Smooth muscle cell of the brain vasculature (primary cell): ENCODE measurements at regions not wholly inside any gene's neighbourhood (a gene's known extent, or its start where the extent isn't known, plus 50 kb on each side); places are given as distances from the start of the nearest gene placed in this dataset.
"Not testable (repeated sequence)": the region's sequence is repeated elsewhere in the genome, so short reads cannot be mapped to it uniquely, and the experiment has no call there.

ENCODE experiments used
- DNase-seq: peaks from one replicate; pipeline ENCODE4 v3.0.0-alpha.2; 2012; ENCODE audit warnings: low read depth, low spot score

DNA sequence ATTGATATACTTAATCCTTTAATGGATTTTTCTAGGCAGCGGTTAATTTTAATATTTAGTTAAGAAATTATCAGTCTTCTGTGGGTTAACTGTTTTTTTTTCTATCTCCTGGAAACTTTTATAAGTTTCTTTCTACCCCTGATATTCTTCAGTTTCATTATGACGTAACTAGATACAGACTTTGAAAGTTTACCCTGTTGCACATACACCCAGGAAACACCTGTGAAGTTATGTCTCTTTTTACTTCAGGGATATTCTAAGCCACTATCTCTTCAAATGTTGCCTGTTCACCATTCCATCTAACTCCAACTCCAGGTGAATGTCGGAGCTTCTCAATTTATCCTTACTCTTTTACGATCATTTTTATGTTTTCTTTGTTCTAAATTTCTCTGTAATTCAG lies 329.0 kb downstream of the ICE1 start:
- DNase-seq, result no peak

DNA sequence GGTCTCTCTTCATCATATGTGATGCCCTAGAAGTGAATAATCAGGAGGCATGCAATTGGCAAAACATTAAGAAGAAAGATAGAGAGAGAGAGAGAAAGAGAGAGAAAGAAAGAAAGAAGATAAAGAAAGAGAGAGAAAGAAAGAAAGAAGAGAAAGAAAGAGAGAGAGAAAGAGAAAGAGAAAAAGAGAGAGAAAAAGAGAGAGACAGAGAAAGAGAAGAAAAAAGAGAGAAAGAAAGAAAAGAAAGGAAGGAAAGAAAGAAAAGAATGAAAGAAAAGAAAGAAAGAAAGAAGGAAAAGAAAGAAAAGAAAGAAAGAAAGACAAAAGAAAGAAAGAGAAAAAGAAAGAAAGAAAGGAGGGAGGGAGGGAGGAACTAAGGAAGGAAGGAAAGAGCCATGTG lies 318.9 kb downstream of the ICE1 start:
- no peak for DNase-seq

DNA sequence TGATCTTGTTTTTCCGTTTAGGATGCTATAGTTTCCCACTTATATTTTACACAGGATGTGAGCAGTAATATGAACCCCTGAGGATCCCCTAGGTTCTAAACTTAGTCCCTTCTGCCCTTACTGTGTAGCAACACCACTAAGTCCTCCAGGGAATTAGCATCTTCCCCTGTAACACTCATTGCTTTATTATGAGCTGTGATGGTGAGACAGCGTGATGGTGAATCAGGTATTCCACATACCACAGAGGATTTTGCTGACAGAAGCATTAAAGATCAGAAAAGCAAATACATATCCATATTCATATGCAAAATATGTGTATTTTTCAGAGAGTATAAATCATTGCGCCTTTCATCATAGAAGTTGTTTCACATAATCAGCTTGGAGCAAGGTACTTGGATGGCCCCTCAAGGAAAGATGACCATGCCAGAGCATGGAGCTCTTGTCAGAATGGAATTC lies 317.0 kb downstream of the ICE1 start:
- no peak for DNase-seq

DNA sequence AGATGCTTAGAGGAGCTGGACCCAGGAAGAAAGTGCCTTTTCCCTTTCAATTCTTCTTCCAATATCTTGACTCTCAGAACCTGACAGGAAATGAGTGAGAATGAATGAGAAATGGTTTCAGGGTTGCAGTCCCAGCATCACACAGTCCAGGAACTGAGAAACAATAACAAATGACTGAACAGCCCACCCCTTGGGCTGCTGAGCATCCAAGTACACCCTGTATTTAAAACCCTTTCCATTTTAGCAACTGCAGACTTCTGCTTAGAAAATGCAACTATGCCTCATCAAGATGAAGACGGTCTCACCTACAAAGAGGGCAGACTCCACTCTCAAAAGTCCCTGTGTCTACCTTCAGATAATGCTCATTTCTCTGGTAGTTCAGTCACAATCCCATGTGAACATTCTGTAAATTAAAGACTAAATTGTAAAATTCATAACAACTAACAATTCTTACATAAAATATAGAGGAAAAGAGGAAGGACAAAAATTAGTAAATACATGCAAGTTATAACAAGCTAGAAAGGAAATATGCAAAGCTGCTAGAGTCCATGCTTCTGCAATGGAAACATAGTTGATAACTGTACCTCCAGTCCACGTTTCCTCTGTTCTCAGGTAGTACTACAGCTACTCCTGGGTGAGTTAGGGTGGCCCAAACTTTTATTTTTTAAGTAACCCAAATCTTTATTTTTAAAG lies 316.5 kb downstream of the ICE1 start:
- DNase-seq, result no peak

DNA sequence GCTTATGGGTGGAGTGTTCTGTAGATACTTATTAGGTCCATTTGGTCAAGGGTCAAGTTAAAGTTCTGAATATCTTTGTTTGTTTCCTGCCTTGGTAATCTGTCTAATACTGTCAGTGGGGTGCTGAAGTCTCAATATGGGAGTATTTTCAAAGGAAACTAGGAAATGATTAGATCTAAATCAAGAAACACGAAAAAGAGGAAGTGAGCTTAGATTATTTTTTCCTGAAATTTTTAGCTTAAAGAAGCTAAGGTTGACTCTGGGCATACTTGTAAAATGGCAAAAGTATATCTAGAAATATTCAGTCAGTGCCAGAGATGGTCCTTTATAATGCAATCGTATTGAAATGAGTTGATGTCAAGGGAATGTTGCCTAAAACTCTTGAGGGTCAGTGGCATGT lies 313.5 kb downstream of the ICE1 start:
- no peak for DNase-seq

DNA sequence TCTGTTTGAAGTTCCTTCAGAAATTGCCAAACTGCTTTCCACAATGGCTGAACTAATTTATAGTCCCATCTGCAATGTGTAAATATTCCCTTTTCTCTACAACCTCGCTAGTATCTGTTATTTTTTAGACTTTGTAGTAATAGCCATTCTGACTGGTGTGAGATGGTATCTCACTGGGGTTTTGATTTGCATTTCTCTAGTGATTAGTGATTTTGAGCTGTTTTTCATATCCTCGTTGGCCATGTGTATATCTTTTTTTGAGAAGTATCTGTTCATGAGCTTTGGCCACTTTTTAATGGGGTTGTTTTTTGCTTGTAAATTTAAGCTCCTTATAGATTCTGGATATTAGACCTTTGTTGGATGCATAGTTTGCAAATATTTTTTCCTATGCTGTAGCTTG lies 310.6 kb downstream of the ICE1 start:
- DNase-seq, result not testable (repeated sequence)

DNA sequence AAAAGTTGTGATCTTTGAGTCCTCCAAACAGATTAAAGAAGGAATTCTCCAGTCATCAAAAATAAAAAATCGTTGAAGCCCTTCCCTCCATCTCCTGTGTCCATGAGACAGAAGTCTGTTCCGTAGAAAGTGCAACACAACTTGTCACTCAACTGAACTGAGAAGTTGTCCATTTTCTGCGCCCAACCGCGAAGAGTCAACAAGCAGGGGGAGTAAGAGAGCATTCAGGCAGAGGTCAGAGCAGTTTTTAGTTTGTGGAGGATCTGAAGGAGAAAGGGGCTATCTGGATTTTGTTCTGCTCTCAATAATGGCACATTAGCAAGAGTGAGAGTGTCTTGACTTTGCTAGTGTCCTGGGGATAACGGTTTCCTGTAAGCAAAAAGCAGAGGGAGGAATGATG lies 303.9 kb downstream of the ICE1 start:
- DNase-seq, result no peak

DNA sequence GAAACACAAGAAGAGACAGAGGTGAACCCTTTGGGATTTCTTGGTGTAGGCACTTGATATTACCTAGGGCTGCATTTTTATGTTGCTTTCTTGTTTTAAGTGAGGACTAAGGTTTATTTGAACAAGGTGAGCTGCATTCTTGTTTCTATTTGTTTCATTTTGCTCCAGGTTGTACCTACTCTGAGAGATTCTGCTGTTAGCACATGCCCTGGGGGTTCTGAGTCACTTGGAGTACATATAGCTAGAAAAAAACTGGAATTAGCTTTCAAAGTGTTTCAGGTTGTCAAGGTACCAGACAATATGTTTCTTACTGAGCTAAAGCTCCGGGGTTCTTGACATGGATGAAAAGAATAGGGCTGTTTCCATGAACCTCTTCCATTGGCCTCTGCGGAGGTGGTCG lies 299.4 kb downstream of the ICE1 start:
- DNase-seq, result no peak

DNA sequence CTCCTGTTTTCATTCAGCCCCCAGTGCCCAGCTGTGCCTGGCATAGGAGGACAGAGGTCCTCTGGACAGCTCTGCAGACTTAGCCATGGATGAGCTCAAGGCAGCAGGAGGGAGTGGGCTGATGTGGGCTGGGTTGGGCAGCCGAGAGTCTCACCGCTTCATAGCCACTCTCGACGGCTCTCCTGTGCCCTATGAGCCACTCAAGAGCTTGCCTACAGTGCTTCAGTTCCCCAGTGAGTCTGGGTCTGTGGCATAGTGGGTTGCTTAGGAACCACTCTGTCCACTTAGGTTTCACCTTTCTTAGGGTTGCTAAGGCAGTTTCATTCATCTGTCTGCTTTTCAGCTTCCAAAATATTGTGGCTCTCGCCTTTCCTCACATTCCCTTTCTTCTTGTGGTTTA lies 296.8 kb downstream of the ICE1 start:
- no peak for DNase-seq

DNA sequence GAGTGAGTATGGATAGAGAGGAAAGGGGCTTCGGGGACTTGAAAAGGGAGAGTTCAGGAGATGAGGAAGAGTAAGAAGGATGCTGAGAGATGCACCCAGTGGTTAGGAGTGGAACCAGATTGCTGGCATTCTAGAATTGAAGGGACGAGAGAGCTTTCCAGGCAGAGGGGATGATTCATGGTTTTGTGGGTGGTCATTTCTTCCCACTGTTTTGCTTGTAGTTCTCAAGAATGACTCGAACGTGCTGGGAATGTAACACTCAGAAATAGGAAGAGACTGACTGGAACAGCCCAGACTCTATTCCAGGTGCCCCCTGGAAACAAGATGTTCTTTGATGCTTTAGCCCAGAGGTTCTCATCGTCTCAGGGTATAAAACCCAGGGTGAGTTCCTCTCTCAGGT lies 294.2 kb downstream of the ICE1 start:
- no peak for DNase-seq

DNA sequence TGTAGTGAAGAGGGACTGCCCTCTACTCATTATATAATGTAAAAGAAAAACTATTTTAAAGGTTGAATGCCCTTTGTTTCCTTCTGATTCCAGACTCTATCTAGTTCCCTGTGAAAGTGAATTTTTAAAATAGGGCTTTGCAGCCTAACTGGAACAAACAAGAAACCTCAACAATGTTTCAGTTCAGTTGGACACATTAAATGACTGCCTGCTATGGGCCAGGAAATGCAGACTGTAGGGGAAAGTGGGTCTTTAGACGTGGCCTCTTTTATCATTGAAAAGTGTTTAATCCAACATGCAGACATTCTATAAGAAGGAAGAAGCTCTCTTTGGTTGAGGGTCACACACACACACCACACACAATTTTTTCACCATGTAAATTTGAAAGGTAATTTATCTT lies 289.1 kb downstream of the ICE1 start:
- no peak for DNase-seq

DNA sequence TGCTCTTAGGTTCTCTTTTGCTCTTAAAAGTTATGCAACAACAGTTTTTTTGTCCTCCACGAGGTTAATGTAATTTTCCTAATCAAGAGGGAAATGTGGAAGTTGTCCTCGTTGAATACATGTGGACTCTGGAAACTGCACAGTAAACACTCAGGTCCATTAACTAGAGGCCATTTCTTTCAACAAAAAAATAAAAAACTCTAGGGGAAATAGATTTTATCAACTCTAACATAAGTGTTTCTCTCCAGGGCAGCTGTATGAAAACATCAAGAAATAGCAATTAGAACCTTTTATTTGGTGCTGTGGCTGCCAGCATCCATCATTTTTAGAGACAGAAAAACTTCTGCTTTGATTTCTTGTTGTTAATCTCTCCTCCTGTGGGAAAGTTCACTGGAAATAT lies 288.6 kb downstream of the ICE1 start:
- DNase-seq, result no peak

DNA sequence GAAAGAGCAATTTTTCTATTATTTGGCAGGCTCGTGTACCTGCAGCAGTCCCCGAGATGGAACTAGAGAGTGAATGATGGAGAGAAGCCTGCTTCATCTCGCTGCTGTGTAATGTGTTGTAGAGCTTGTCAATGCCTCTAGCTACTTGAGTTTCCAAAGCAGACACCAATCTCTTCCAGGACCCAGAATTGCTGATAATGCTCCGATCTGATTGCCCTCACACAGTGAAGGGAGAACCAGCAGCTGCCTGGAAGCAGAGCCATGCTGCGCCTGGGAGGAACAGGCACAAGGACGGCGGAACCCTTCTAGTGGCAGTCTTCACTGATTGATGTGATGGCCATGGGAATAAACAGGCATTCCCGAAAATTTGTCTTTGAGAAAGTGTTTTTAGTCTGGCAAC lies 288.0 kb downstream of the ICE1 start:
- DNase-seq, result no peak

DNA sequence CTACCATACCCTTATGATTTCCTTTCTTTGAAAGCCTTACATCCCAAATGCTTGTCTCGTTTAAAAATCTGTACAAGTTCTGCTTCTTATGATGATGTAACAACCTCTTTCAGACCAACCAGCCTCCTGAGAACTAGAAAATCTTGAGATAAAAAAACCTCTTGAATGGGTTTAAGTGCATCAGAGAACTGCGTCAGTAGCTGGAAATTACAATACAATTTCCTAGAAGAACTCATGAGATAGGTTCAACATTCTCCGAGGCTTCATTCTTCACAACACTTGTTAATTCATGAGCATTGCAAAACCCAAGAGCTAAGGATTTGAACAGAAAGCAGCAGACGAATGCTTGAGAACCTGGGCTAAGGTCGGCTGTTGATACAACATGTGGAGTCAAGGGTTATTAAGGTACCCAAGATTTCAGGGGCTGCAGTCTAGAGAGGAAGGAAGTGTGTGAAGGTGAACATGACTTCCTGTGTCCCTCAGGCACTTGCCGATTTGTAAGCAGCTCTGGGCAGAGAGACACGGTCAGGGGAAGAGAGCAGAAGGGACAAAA lies 286.0 kb downstream of the ICE1 start:
- DNase-seq, result no peak

DNA sequence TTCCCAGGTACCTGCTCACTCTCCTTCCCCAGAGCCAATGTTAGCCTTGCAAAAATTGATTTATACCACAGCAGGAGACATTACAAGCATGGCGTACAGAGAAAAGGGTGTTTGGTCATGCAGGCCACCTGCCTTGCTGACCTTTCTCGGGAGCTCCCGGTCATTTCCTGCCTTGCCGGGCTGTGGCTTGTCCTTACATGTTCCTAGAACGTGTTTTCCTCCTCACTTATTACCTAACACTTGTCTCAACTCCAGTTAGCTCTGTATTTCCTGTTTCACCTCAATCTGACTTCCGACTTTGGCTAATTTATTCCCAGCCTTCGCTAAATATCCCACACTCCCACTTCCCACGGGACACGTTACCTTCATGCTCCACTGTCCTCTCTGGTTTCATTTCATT lies 282.5 kb downstream of the ICE1 start:
- no peak for DNase-seq

DNA sequence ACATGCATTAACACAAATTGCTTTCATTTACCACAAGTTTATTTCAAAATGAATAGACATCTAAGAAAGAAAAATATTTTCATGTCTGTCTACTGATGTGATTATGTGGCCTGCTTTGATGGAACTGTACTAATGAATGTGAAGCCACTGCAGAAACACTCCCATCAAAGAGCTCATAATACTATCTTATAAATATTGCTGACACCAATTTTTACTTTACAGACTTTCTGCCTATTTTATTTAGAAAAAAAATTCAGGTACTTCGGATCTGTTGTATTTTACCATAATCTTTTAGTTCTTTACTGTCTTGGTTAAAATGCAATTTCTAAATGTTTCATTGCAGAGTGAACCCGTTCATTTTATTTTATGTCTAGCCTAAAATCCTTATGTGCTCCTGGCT lies 281.9 kb downstream of the ICE1 start:
- DNase-seq, result no peak

DNA sequence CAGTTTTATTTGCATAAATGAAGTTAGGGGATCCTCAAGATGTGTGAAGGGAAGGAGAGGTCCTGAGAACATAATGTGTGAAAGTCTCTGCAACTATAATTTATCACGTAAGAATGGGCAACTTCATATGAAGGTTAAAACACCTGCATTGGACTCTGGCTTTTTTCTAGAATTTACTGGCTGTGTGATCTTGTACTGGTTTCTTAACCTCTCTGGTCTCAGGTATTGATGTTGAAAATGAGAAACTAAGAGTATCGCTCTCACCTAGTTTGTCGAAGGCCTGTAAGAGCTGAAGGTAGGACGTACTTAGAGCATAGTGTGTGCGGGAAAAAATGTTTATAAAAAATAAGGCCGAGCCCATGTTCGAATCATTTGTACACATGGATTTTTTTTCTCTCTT lies 280.5 kb downstream of the ICE1 start:
- DNase-seq, result no peak

DNA sequence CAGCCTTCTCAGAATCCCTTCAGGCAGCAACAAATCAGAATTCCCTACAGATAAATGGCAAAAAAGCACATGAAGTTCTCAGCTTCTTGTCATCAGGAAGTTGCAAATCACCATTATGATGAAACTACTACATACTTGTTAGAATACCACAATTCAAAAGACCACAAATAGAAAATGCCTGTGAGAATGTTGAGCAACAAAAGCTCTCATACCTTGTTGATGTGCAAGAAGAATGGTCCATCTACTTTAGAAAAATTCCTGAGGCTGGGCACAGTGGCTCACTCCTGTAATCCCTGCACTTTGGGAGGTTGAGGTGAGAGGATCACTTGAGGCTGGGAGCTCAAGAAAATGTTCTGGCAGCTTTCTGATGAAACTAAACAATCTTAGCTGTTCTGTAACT lies 278.1 kb downstream of the ICE1 start:
- no peak for DNase-seq

DNA sequence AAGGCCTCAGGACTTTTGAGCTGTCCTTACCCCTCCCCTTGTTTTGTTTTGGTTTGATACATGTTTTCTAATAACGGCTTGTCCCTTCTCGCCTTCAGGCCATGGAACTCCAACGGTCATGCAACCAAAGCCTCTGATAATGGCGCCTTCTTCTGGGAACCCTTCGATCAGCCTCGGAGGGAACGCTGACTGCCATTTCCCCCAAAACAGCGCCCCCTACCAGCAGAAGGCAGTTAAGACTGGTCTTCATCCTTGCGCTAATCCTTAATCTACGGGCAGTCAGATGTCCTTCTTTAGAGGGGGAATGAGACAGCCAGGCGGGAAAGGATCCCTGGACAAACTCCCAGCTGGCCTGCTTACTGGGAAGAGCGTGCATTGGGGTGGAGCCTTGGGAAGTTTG lies 276.6 kb downstream of the ICE1 start:
- no peak for DNase-seq

DNA sequence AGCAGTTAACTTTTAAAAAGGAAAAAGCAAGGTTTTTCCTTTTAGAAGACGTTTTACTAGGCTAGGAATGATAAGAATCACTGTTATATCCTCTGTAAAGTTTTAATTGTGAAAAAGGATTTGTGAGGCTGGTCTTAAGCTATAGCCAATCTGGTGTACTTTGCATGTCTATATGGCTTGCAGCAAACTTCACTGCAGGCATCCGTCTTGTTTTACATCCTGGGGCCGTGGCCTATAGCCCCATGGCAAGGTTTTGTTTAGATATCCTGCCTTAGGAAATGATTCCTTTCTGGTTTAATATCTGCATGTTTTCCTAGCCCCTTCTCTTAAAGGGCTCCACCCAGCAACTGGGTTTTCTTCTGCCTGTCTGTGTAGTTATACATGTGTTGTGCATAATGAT lies 272.8 kb downstream of the ICE1 start:
- no peak for DNase-seq

DNA sequence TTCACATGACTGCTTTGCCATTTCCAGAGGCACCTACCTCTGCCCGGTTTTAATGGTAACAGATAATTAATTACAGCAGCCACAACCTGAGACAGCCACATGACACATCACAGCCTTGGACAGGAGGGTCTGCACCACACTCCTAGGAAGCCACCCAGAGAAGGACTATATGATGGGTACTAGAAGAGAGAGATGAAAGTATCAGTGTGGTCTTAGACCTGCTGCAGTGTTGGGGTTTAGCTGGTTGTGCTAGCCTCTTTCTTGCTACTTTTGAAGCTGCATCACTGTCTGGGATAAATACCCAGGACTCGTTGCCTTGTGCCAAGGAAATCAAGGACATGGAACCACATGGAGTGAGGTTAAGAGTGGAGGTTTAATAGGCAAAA lies 266.4 kb downstream of the ICE1 start:
- DNase-seq, result no peak

DNA sequence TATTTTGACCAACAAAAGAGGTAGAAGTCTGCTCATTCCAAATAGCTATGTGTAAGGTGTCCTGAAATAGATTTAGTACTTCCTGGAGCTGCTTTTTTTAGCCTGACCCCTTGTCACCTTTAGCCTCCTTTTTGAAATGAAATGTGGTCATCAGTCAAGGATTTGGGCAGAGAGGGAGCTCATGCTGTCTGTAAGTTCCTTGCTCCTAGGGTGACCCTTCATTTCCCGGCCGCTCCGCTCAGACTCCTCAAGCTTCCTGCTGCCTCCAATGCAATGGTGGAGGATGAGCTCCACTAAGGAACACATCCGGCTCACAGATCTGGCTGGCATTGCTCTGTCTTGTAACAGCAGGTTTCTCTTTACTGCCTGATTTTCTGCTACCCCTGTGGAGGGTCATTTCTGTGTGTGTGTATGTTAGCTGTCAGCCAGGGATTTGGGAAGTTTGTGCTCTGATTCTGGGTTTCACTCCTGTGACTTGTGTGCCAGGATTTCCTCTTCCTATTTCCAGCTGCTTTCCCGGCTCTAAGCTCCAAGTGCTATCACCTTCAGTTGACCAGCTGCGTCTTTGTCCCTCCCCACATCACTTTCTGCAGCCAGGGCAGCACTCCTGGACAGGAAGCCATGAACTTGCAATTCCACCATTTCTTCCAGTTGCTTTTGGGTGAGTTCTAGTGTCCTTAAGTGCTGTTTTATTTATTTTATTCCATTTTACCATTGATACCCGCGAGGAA lies 265.9 kb downstream of the ICE1 start:
- DNase-seq, result no peak

DNA sequence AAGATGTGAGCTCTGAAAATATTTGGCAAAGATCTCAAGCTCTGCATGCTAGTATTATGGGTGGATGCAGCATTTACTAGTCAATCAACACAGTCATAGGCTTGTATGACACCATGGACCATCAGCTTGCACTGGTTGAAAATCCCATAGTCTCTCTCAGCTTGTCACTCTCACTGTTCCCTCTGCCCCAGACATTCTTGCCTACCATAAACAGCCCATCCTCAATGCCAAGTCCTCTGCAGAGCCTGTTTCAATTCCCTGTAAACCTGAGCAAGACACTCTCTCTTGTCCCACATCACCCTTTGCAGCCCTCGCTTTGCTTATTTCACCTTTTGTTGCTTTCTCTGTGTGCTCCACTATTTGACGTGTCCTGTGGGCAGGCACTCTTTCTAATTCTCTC lies 264.6 kb downstream of the ICE1 start:
- DNase-seq, result no peak
